Esophagus squamous epithelium (tissue), 4 donors: ENCODE measurements at regions not wholly inside any gene's neighbourhood (a gene's known extent, or its start where the extent isn't known, plus 50 kb on each side); places are given as distances from the start of the nearest gene placed in this dataset.

Source experiments
- CTCF ChIP-seq, 6 experiments: fragments of 450-650 bp in 4 of 6; fragments of 200-600 bp in 2 of 6; sonication (generic) in 2 of 6; IDR thresholded peaks; one replicate each; pipeline ENCODE4 v1.5.1; 2016 to 2019; ENCODE audit warnings: antibody characterized with exemption in 6 of 6, mild to moderate bottlenecking in 4 of 6, moderate library complexity in 4 of 6
- POLR2A ChIP-seq, 4 donors: fragments of 450-650 bp; IDR thresholded peaks; one replicate each; pipeline ENCODE4 v1.6.1; 2017; ENCODE audit warnings: antibody characterized with exemption in 4 of 4, mild to moderate bottlenecking in 4 of 4, moderate library complexity in 3 of 4

- TF ChIP-seq CTCF (IDR thresholded peaks at IDR 0.05) (no peak), POLR2A (IDR thresholded peaks at IDR 0.05) (no peak)
Observed at GRCh38 chr11:10398525-10398924, 56.5 kb upstream of the AMPD3 start.
